ENCODE measurements at regions not wholly inside any gene's neighbourhood (a gene's known extent, or its start where the extent isn't known, plus 50 kb on each side); places are given as distances from the start of the nearest gene placed in this dataset.
A peak's percentile ranks its signal among the peaks of the same experiment; 100 is the strongest.

GRCh38 chr21:27833298-27833697 lies 866.4 kb upstream of the ADAMTS5 start:
- no peak for DNase-seq

DNA sequence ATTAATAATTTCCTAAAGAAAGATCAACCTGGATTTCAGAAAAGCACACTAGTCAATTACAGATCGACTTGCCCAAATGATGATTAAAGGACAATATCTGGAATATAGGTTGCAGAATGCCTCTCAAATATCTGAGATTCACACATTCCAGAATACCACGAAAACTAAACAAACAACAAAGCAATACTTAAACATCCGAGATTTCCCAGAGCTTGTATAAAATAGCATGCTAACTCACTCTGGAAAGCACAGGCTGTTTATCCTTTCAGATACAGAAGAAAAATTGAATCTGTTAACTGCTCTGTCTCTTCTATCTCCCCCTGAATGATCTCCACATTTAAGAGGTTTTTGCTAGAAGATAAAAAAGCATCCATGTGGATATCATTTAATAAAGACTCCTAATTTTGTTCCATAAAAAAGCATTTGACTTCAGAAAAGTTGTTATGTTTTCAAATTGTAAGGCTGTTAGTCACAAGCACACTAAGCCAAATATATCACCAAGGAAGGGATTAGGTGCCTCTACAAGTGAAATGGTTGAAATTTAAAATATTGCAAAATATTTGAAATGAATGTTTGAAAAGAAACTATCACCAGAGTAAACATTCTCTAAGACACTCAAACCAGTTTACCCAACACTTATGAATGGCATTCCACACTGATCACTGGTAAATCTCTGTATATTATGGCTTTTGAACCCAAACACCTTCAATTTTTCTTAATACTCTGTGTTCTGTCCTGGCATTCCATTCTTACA lies 865.1 kb upstream of the ADAMTS5 start:
- no peak for DNase-seq

DNA sequence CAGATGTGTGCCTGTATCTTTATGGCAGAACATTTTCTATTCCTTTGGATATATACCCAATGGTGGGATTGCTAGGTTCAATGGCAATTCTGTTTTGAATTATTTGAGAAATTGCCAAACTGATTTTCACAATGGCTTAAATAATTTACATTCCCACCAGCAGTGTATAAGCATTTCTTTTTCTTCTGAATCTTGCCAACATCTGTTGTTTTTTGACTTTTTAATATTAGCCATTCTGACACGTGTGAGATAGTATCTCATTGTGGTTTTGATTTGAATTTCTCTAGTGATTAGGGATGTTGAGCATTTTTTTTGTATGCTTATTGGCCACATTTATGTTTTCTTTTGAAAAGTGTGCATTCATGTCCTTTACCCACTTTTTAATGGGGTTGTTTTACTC lies 864.3 kb upstream of the ADAMTS5 start:
- no peak for DNase-seq

DNA sequence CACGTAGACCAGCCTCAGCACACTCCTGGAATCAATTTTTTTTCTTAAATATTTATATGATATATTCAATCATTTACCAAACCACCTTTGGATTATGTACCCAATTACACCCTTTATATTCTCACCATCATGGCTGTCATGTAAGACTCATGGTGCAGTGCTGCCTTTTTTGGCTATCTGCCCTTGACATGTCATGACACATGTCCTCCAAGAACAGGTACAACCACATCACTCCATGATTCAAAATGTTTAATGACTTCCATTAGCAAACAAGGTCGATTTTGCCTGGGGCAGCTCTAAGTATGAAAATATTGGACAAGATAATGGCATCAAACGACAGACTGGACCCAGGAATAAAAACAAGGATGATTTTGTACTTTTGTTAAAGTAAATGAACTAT lies 861.1 kb upstream of the ADAMTS5 start:
- DNase-seq = no peak

DNA sequence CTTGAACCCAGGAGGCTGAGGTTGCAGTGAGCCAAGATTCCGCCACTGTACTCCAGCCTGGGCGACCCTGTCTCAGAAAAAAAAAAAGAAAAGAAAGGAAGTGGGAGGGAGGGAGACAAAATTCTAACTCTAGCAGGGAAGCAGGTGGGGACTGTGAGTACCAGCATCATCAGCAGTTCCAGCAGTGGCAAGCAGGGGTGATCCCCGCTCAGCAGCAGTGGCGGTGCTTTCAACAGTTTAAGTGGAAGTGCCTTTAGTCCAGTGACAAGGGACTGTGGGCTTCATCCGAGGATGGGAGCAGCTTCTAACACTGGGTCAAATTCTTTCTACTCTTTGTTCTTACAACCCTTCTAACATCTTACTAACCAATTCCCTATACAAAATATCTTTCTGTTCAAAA lies 858.1 kb upstream of the ADAMTS5 start:
- DNase-seq = no peak

DNA sequence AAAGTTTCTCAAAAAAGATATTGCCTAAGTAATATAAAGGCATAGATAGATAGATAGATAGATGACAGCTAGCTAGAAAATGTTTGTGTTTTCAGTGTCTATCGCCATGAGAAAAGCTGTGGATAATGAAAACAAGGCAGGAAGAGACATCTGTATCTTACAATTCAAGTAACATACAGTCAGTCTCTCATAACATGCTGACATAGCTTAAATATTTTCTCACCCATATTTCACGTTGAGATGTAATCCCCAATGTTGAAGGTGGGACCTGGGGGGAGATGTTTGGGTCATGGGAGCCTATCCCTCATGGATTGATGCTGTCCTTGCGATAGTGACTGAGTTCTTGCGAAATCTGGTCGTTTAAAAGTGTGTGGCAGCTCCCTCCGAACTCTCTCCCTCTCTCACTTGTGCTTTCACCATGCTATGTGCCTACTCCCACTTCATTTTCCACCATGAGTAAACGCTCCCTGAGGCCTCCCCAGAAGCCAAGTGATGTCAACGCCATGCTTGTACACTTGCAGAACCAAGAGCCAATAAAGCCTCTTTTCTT lies 856.8 kb upstream of the ADAMTS5 start:
- DNase-seq = no peak

DNA sequence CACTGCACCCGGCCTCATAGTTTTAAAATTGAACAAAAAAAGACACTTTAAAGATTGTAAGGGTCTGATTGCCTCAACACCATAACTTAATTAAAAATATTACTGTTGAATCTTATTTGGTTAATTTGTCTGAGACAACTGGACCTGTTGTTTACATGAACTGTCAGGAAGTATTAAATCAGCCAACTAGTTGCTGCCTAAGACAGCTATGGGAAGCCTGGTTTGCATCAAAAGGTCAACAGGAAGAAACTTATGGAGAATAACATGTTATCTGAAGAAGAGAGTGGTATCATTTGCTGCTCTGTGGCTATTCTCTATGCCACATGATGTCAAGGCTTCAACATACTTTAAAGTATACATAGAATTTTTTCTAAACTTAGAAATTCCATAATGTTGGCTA lies 853.5 kb upstream of the ADAMTS5 start:
- no peak for DNase-seq

DNA sequence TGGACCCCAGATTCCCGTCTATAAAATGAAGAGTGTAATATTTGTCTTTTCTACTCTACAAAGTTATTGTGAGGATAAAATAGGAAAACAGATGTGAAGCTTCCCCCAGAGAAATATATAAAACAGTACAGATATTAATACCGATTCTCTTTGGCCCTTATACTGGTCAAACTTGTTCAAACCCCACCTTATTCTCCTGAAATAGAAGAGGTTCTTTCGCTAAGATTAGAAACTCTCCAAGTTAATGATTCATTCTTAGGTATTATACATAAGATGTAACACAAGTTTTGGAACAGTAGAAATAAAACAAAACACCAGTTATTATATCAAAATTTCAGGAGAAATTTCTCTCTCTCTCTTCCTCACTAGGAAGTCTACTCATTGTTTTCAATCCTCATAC lies 852.4 kb upstream of the ADAMTS5 start:
- no peak for DNase-seq

DNA sequence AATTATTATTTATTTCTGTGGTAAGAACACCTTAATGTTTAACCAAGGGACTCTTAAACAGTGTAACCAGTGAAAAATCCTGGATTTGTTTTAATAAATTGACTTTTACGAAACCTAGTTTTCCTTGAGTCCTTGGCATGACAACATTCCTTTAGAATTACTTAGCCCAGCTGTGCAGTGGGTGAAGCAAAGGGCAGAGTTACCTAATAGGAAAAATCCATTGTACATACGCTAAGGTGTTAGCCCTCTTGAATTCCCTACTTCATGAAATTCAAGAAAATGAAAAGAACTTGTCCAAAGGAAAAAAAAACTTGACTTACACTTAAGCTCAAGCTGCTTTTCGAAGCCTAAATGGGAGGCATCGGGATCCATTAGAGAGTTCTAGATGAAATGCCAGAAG lies 852.0 kb upstream of the ADAMTS5 start:
- no peak for DNase-seq

GRCh38 chr21:27817902-27818623 lies 851.2 kb upstream of the ADAMTS5 start:
- DNase-seq = no peak

DNA sequence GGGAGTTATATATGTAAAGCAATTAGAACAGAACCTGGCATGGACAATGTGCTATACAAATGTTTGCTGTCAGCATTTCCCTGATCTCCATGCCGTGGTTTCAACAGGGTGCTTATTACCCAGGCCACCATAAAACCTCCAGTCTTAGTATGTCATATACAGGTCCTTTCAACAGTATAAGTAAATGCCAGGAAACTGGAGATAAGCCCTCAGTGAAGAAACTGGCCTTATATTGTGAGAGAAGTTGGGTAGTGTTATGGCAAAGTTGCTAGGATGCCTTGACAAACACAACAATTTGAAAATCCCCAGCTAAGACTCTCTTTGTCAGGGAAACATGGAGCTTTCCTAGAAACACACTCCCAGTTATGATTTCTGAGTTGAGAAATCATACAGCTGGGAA lies 850.2 kb upstream of the ADAMTS5 start:
- no peak for DNase-seq

GRCh38 chr21:27816301-27816700 lies 849.4 kb upstream of the ADAMTS5 start:
- no peak for DNase-seq

GRCh38 chr21:27814226-27814625 lies 847.3 kb upstream of the ADAMTS5 start:
- no peak for DNase-seq

- DNase-seq = no peak
Measured at GRCh38 chr21:27813750-27814149, 846.9 kb upstream of the ADAMTS5 start.

DNA sequence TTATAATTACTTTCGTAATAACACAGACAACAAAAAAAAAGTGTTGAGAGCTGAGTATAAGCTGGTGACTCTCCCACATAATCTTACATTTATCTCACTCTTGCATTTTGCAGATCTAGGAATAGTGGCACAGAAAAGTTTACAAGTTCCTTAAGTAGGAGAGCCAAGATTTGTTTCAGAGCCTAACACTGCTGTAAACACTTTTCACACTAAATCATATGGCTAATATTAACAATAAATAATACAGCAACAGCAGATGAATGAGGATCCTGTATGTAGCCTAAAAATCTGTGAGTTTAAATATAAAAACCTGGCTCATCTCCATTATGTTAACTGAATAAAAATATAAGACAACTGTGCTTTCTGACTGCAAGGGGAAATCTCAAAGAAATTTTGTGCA lies 846.5 kb upstream of the ADAMTS5 start:
- no peak for DNase-seq

DNA sequence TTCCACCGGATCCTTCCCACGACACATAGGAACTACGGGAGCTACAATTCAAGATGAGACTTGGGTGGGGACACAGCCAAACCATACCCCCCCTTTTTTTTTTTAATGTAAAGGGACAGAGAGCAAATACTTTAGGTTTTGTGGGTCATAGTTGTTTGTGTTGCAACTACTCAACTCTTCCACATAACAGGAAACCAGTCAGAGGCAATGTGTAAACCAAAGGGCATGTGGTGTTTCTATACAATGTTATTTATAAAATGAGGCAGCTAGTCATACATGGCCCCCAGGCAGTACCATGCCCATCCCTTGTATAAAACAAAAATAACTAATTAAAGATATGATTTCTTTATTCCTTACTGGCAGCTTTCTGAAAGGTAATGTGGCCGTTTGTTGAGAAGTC lies 845.4 kb upstream of the ADAMTS5 start:
- no peak for DNase-seq

GRCh38 chr21:27808923-27809322 lies 842.0 kb upstream of the ADAMTS5 start:
- no peak for DNase-seq

DNA sequence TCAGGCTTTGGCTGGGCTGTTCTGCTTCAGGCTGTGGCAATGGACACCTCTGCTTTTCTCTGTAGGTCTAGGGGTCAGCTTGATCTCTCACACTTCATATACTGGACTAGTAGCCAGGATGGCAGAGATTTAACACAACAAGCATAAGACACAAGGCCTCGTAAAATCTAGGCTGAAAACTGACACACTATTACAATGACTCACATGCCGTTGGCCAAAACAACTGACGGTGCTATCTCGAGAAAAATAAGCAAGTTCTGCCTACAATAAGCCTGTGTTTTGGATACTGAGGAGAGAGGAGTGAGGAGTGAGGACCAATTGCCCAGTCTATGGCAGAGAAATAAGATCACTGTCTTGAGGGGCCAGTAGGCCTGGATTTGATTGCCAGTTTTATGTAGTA lies 840.7 kb upstream of the ADAMTS5 start:
- DNase-seq = no peak

GRCh38 chr21:27806281-27806680 lies 839.4 kb upstream of the ADAMTS5 start:
- no peak for DNase-seq

DNA sequence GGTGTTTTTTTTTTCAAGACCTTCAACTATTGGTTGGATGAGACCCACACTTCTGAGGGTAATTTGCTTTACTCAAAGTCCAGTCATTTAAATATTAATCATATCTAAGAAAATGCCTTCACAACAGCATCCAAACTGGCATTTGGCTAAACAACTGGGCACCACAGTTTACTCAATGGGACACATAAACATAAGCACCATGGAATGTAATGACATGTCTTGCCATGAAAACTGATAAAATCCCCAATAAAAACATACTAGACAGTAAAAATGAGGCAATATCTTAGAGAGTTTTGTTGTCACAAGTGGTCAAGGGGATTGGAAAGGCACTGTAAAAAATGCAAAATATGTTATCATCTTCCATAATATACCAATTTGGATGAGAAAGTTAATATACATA lies 838.8 kb upstream of the ADAMTS5 start:
- DNase-seq = no peak

- peak; percentile 54 for DNase-seq
Measured at GRCh38 chr21:27804515-27804914, 837.6 kb upstream of the ADAMTS5 start.

DNA sequence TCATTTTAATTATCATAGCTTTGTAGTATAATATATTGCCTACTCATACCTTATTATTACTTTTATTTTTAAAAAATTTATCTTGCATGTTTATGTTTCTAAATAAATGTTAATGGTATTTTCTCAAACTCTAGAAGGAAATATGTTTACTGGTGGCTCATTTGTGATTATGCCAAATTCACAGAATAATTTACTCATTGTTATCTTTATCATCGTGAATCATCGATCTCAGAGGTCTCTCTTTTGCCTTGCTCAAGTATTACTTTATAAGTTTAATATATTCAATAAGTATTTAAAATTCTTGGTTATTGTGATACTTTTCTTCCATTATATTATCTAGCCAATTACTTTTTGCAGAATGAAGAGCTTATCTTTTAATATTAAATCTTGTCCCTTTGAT lies 836.7 kb upstream of the ADAMTS5 start:
- no peak for DNase-seq

- DNase-seq = peak; percentile 40
Measured at GRCh38 chr21:27802816-27803475, 836.1 kb upstream of the ADAMTS5 start.

GRCh38 chr21:27799861-27800260 lies 833.0 kb upstream of the ADAMTS5 start:
- no peak for DNase-seq
